ENCODE measurements at regions not wholly inside any gene's neighbourhood (a gene's known extent, or its start where the extent isn't known, plus 50 kb on each side); places are given as distances from the start of the nearest gene placed in this dataset.
"Not testable (repeated sequence)": the region's sequence is repeated elsewhere in the genome, so short reads cannot be mapped to it uniquely, and the experiment has no call there.

DNA sequence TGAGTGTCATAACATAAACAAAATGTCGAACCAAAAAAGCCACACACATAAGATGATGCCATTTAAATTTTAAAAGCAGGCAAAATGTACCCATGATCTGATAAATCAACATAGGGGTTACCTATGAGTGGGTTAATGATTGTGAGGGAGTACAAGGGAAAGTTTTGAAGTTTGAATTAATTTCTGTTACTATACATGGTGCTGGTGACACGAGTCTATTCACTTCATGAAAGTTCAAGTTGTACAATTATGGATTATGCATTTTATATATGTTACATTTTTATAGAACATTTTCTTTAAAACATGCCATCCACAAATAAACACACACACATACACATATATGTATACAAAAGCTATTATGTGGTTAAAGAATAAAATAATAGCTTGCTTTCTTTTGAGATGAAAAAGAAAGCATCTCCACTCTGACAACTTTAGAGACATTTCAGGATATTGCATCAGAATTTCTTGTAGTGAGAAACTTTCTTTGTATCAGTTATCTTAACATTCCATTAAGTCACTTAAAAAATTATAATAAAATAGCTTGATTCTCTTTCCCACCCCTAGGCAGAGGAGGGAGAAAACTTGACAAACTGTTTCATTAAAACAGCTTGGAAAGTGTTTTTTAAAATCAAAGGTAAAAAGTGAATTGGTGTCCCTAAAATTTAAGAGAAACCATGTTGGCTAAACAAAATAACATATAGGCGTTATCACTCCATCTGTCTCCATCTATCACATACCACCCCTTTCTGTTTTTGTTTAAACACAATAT, 891.8 kb upstream of the NDST4 start:
- no peak for DNase-seq
- Histone ChIP-seq H3K27me3 (replicated peaks in 1 of 7) (no peaks in the 10 kb centered on the region), H3K4me3 (no peak overlapping the region), H3K36me3 (no peaks in the 10 kb centered on the region), H3K27ac (no peak overlapping the region), H3K9me3 (no peaks in the 10 kb centered on the region), H3K4me1 (no peaks in the 10 kb centered on the region)
- intact Hi-C loops (cut with DNase I; ENCODE audit: low total_unique reads): no loop called here
- WGBS, 5 donors: 68 to 83% (median 72%) methylated on average over 3 of the region's 3 CpGs
- TF ChIP-seq POLR2AphosphoS5 (IDR thresholded peaks at IDR 0.05) (no peak), POLR2A (IDR thresholded peaks at IDR 0.05) (no peak)
- TF ChIP-seq, protein P1, sequence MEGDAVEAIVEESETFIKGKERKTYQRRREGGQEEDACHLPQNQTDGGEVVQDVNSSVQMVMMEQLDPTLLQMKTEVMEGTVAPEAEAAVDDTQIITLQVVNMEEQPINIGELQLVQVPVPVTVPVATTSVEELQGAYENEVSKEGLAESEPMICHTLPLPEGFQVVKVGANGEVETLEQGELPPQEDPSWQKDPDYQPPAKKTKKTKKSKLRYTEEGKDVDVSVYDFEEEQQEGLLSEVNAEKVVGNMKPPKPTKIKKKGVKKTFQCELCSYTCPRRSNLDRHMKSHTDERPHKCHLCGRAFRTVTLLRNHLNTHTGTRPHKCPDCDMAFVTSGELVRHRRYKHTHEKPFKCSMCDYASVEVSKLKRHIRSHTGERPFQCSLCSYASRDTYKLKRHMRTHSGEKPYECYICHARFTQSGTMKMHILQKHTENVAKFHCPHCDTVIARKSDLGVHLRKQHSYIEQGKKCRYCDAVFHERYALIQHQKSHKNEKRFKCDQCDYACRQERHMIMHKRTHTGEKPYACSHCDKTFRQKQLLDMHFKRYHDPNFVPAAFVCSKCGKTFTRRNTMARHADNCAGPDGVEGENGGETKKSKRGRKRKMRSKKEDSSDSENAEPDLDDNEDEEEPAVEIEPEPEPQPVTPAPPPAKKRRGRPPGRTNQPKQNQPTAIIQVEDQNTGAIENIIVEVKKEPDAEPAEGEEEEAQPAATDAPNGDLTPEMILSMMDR (IDR thresholded peaks at IDR 0.05 in 8 of 11, conservative IDR thresholded peaks at IDR 0.05 in 3 of 11): no peak

DNA sequence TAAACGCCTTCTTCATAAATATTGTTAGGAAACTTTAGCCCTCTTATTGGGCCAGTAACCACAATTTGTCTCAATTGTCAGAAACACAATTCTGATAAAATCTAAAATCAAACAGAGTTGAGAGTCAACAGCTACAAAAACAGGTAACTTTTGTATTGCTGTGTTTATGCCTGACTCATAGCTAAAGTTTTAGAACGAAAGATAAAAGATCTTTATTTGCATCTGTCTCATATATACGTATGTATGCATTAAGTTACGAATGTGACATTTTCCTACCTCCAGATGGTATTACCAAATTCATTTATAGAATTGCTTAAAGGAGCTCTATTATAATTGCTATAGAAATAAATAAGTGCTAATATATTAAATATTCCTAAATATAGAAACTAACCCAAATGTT, 887.9 kb upstream of the NDST4 start:
- Histone ChIP-seq H3K36me3 (no peaks in the 10 kb centered on the region), H3K4me1 (no peaks in the 10 kb centered on the region), H3K27ac (no peak overlapping the region), H3K9me3 (no peaks in the 10 kb centered on the region), H3K4me3 (no peak overlapping the region), H3K27me3 (replicated peaks in 1 of 7) (no peaks in the 10 kb centered on the region)
- 86 to 93% (median 90%) methylated on average over 4 of the region's 4 CpGs for WGBS, 5 donors
- TF ChIP-seq POLR2AphosphoS5 (IDR thresholded peaks at IDR 0.05): no peak
- DNase-seq: no peak
- intact Hi-C loops (cut with DNase I; ENCODE audit: low total_unique reads): no loop called here

DNA sequence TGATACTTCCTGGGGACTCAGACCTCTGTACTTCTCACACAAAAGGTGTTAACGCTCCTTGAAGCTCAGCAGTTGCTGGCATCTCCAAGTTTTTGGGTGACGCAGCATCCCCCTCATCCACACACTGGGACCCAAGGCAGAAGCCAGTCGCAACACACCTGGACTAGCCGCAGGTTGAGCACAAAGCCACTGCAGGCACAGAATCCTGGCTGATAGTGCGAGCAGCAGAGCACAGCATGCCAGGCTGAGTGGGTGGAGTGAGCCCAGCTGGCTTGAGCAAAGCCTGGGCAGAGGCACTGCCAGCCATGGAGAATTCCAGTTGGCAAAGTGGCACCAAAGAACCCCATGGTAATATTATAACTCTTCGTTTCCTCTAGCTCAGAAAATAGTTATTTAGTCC, 873.2 kb upstream of the NDST4 start:
- Histone ChIP-seq H3K27ac (no peak overlapping the region), H3K9me3 (peaks cover 0 to 13% (median 6%) of the 10 kb centered on the region in 8 donors), H3K27me3 (replicated peaks in 1 of 7) (no peaks in the 10 kb centered on the region), H3K4me3 (no peak overlapping the region), H3K36me3 (no peaks in the 10 kb centered on the region), H3K4me1 (no peaks in the 10 kb centered on the region)
- 80 to 90% (median 87%) methylated on average over 3 to 6 of the region's 6 CpGs for WGBS, 5 donors
- intact Hi-C loops (cut with DNase I; ENCODE audit: low total_unique reads): no loop called here
- TF ChIP-seq, protein P1 (IDR thresholded peaks at IDR 0.05 in 8 of 11, conservative IDR thresholded peaks at IDR 0.05 in 3 of 11): no peak
- TF ChIP-seq POLR2AphosphoS5 (IDR thresholded peaks at IDR 0.05): no peak
- TF ChIP-seq POLR2A (IDR thresholded peaks at IDR 0.05): no peak
- DNase-seq: no peak

DNA sequence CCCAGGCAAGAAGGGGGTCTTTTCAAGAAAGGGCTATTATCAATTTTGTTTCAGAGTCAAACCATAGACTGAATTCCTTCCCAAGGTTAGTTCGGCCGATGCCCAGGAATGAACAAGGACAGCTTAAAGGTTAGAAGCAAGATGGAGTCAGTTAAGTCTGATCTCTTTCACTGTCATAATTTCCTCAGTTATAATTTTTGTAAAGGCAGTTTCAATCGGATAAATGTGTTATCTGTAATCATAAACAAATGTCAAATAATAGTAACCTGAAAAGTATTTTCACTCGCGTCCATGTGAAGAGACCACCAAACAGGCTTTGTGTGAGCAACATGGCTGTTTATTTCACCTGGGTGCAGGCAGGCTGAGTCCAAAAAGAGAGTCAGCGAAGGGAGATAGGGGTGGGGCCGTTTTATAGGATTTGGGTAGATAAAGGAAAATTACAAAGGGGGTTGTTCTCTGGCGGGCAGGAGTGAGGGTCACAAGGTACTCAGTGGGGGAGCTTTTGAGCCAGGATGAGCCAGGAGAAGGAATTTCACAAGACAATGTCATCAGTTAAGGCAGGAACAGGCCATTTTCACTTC, 862.1 kb upstream of the NDST4 start:
- intact Hi-C loops (cut with DNase I; ENCODE audit: low total_unique reads); H3K27ac ChIP-seq; H3K4me3 ChIP-seq; H3K36me3 ChIP-seq; DNase-seq; H3K9me3 ChIP-seq; H3K27me3 ChIP-seq (replicated peaks in 1 of 7); H3K4me1 ChIP-seq: not testable (repeated sequence)
- 72 to 86% (median 76%) methylated on average over 8 of the region's 8 CpGs for WGBS, 5 donors

DNA sequence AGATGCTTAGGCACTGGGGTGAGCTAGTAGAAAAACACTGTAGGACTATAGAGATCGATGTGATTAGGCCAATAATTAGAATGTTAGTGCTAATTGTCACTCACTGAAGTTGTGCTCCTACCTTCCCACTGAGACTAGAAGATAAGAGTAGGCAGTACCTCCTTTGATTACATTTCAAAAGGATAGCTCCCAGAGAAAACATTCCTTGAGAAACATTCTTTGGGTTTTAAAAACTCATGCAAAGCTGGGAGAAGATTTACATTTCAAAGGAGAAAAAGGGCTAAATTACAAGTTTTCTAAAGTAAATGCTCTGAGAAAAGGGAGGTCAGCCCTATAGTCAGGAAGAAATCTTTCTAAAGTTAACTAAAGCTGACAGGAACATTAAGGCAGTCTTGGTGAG, 860.3 kb upstream of the NDST4 start:
- no peaks in the 10 kb centered on the region for H3K36me3 ChIP-seq
- H3K4me3 ChIP-seq: no peak overlapping the region
- H3K4me1 ChIP-seq: no peaks in the 10 kb centered on the region
- intact Hi-C loops (cut with DNase I; ENCODE audit: low total_unique reads): no loop called here
- WGBS, 5 donors: 13 to 38% (median 26%) methylated on average over 1 of the region's 1 CpG
- H3K9me3 ChIP-seq: no peaks in the 10 kb centered on the region
- DNase-seq: no peak
- no peaks in the 10 kb centered on the region for H3K27me3 ChIP-seq (replicated peaks in 1 of 7)
- H3K27ac ChIP-seq: no peak overlapping the region
- TF ChIP-seq POLR2A (IDR thresholded peaks at IDR 0.05) (no peak), POLR2AphosphoS5 (IDR thresholded peaks at IDR 0.05) (no peak)
- TF ChIP-seq, protein P1 (IDR thresholded peaks at IDR 0.05 in 8 of 11, conservative IDR thresholded peaks at IDR 0.05 in 3 of 11): no peak
